Lower lobe of right lung (tissue), 2 donors: ENCODE measurements at regions not wholly inside any gene's neighbourhood (a gene's known extent, or its start where the extent isn't known, plus 50 kb on each side); places are given as distances from the start of the nearest gene placed in this dataset.
A peak's percentile ranks its signal among the peaks of the same experiment; 100 is the strongest.

Source experiments
- ATAC-seq, 2 donors: fragments of 200-7000 bp; cut with Tn5 transposase; one replicate each; pipeline ENCODE4 v1.9.1; 2020 to 2022; ENCODE audit warnings: mild to moderate bottlenecking in 2 of 2, moderate library complexity in 2 of 2
- DNase-seq: peaks from one replicate; pipeline ENCODE4 v3.0.0-alpha.2; 2020
- H3K27ac ChIP-seq: fragments of 200-600 bp; one replicate; pipeline ENCODE4 v1.8.0; 2022
- H3K27me3 ChIP-seq: fragments of 200-600 bp; one replicate; pipeline ENCODE4 v1.8.0; 2022; ENCODE audit warnings: low read depth
- H3K36me3 ChIP-seq: fragments of 200-600 bp; one replicate; pipeline ENCODE4 v1.8.0; 2022; ENCODE audit warnings: mild to moderate bottlenecking
- H3K4me1 ChIP-seq: fragments of 200-600 bp; one replicate; pipeline ENCODE4 v1.8.0; 2022
- H3K4me3 ChIP-seq: fragments of 200-600 bp; one replicate; pipeline ENCODE4 v1.8.0; 2022; ENCODE audit warnings: mild to moderate bottlenecking
- H3K9me3 ChIP-seq: fragments of 200-600 bp; one replicate; pipeline ENCODE4 v1.8.0; 2022
- intact Hi-C: fragments of 100-400 bp; cut with DNase I; formaldehyde crosslinking; loops from one replicate; pipeline ENCODE4 v1.11.0; 2022
- TF ChIP-seq, protein P1 (sequence below): fragments of 200-600 bp; IDR thresholded peaks from one replicate; pipeline ENCODE4 v1.8.0; 2022; ENCODE audit warnings: antibody characterized with exemption, mild to moderate bottlenecking
- donor health status: DM: no; HTN: yes; CAD: no; lungs with severe emphysema.

DNA sequence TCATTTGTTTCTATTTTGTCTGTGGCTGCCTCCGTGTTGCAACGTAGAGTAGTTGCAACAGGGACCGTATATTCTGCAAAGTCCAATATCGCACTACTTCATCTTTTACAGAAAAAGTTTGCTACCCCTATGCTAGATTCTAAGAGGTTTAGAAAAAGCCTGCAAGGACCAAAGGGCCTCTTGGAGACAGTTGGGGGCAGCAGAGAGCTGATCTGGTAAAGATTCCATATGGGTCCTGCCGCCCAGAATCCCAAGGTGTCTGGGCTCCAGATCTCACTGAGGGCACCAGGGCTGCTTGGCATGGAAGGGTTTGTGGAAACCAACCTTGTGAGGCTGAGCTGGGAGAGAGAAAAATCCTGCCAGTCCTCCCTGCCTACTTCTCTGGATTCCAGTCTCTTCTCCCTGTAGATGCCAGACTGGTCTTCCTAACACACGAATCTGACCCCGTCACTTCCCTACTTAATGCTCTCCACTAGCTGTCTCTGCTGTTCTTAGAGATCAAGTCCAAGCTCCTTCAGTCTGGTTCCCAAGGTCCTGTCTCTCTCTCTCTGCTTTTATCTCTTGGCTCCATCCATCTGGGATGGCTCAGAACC lies 74.6 kb downstream of the GLRX5 start:
- Histone ChIP-seq H3K27ac (no peak overlapping the region), H3K36me3 (no peaks in the 10 kb centered on the region), H3K4me3 (no peak overlapping the region), H3K9me3 (no peaks in the 10 kb centered on the region), H3K27me3 (peaks cover 13% of the 10 kb centered on the region), H3K4me1 (no peaks in the 10 kb centered on the region)
- TF ChIP-seq, protein P1, sequence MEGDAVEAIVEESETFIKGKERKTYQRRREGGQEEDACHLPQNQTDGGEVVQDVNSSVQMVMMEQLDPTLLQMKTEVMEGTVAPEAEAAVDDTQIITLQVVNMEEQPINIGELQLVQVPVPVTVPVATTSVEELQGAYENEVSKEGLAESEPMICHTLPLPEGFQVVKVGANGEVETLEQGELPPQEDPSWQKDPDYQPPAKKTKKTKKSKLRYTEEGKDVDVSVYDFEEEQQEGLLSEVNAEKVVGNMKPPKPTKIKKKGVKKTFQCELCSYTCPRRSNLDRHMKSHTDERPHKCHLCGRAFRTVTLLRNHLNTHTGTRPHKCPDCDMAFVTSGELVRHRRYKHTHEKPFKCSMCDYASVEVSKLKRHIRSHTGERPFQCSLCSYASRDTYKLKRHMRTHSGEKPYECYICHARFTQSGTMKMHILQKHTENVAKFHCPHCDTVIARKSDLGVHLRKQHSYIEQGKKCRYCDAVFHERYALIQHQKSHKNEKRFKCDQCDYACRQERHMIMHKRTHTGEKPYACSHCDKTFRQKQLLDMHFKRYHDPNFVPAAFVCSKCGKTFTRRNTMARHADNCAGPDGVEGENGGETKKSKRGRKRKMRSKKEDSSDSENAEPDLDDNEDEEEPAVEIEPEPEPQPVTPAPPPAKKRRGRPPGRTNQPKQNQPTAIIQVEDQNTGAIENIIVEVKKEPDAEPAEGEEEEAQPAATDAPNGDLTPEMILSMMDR, result peak; percentile 22
- ATAC-seq (no peak), DNase-seq (no peak)
- intact Hi-C loops, result no loop called here

- Histone ChIP-seq H3K27ac (no peak overlapping the region), H3K9me3 (no peaks in the 10 kb centered on the region), H3K27me3 (peaks cover 13% of the 10 kb centered on the region), H3K4me3 (no peak overlapping the region), H3K4me1 (no peaks in the 10 kb centered on the region), H3K36me3 (no peaks in the 10 kb centered on the region)
- DNase-seq, result no peak
- TF ChIP-seq, protein P1, result no peak
- intact Hi-C loops, result no loop called here
- no peak for ATAC-seq
Observed at GRCh38 chr14:95611293-95611880, 74.8 kb upstream of the TCL1B start.

GRCh38 chr14:95614349-95614748 lies 71.9 kb upstream of the TCL1B start:
- Histone ChIP-seq H3K4me3 (no peak overlapping the region), H3K27me3 (peaks cover 12% of the 10 kb centered on the region), H3K9me3 (no peaks in the 10 kb centered on the region), H3K27ac (no peak overlapping the region), H3K4me1 (no peaks in the 10 kb centered on the region), H3K36me3 (no peaks in the 10 kb centered on the region)
- no peak for ATAC-seq
- TF ChIP-seq, protein P1, result no peak
- no peak for DNase-seq
- intact Hi-C loops, result no loop called here

GRCh38 chr14:95616745-95617144 lies 69.5 kb upstream of the TCL1B start:
- H3K4me1 ChIP-seq, result no peaks in the 10 kb centered on the region
- TF ChIP-seq, protein P1, result no peak
- no peak overlapping the region for H3K4me3 ChIP-seq
- ATAC-seq (no peak), DNase-seq (no peak)
- H3K27ac ChIP-seq, result no peak overlapping the region
- no peaks in the 10 kb centered on the region for H3K9me3 ChIP-seq
- H3K36me3 ChIP-seq, result no peaks in the 10 kb centered on the region
- H3K27me3 ChIP-seq, result peaks cover 4% of the 10 kb centered on the region
- intact Hi-C loops, result no loop called here

GRCh38 chr14:95619785-95620417 lies 66.3 kb upstream of the TCL1B start:
- DNase-seq (no peak), ATAC-seq (no peak)
- Histone ChIP-seq H3K27me3 (peaks cover 4% of the 10 kb centered on the region), H3K36me3 (no peaks in the 10 kb centered on the region), H3K9me3 (no peaks in the 10 kb centered on the region), H3K4me1 (no peaks in the 10 kb centered on the region), H3K27ac (no peak overlapping the region), H3K4me3 (no peak overlapping the region)
- intact Hi-C loops, result no loop called here
- TF ChIP-seq, protein P1, result no peak
